ENCODE measurements at regions not wholly inside any gene's neighbourhood (a gene's known extent, or its start where the extent isn't known, plus 50 kb on each side); places are given as distances from the start of the nearest gene placed in this dataset.
A peak's percentile ranks its signal among the peaks of the same experiment; 100 is the strongest.
"Not testable (repeated sequence)": the region's sequence is repeated elsewhere in the genome, so short reads cannot be mapped to it uniquely, and the experiment has no call there.

DNA sequence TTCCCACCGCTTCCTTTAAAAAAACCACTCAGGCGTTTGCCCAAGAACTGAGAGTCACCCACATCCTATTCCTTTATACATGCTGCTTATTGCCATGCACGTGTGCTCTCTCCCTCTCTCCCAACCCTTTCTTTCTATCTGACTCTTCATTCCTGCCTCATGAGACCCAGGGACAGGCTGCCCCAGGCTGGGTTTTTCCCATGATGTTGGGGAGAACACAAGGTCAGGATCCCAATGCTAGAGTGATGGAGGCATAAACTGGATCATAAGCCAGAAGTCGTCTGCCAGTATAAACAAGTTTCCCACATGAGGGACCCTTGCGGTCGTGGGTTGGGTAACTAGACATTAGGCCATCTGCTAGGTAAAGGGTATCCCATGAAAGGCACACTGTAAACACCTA, 64.9 kb downstream of the CD2 start:
- no peak for DNase-seq

GRCh38 chr1:116820369-116820768, 66.1 kb downstream of the CD2 start:
- DNase-seq = peak; percentile 91

- DNase-seq = no peak
Measured at GRCh38 chr1:116821763-116822162, 67.5 kb downstream of the CD2 start.

DNA sequence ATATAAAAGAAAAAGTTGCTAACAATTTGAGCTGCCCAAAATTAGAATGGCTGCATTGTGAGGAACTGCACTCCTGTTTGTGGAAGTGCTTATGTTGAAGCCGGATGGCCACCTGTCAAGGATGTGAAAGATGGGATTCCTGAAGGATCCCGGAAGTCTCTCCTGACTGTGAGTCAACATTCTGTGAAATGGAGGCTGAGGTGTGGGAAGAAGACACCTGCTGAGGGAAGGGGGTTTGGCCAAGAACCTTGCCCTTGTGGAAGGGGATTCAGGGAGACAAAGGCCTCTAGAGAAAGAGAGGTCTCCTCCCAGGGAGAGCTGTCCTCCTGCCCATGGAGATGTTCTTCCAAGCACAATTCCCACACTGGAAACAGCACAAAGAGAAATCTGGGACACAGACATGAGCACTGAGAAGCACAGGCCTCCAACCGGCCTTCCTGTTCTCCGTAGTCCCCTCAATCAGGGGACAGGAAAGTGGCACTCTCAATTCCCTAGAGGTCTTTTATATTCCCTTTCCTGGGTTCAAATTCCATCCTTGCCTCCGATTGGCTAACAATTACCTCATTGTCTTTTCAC, 70.5 kb downstream of the CD2 start:
- no peak for DNase-seq

GRCh38 chr1:116825207-116825719, 71.0 kb downstream of the CD2 start:
- no peak for DNase-seq

- no peak for DNase-seq
Measured at GRCh38 chr1:116825720-116826438, 71.6 kb downstream of the CD2 start.

- peak; percentile 80 for DNase-seq
Measured at GRCh38 chr1:116826818-116827606, 72.8 kb downstream of the CD2 start.

GRCh38 chr1:116827607-116828105, 73.4 kb downstream of the CD2 start:
- DNase-seq = no peak

DNA sequence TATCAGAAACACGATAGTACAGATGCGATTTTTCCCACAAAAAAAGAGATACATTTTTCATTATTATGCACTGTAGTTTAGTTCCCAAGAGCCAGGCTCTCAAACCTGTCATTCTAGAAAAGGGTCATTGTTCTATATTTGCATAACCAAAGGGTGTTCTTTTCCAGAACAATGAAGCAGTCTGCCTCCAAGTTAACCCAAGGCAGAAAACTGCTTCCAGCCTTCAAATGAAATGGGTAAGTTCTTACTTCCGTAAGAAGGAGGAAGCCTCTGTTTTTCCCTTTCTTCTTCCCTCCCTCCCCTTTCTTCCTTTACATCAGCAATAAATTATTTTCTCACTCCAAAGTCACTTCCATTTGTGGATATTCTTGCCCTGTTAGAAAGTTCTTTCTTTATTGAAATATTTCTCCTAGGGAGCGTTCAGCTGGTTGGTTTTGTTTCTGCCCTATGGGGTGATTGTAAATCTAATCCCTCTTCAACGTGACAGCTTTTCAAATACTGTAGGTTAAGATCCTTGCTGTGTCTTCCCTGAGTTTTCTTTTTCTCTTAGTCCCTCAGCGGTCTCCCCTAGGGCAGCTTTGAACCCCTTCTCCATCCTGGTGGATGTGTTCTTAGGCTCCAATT, 77.3 kb upstream of the PTGFRN start:
- DNase-seq = no peak

- no peak for DNase-seq
Measured at GRCh38 chr1:116832932-116833578, 76.7 kb upstream of the PTGFRN start.

- no peak for DNase-seq
Measured at GRCh38 chr1:116833718-116834117, 76.0 kb upstream of the PTGFRN start.

DNA sequence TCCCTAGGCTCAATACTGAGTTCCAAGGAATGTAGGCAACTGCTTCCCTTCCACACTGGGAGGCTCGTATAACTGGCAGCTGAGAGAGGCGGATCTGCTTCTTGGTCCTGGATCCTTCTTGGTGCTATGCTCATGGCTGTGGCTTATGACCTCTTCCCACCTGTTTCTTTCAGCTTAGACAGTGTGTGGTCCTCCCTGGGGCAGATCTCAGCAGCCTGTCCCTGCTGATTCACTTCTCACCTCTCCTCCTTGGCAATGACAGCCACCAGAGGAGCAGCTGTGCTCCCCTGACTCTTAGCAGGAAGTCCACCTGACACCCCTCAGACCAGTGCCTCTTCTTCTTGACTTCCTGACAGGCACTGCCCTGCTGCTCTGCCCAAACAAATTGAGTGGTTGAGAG, 75.1 kb upstream of the PTGFRN start:
- DNase-seq = no peak

DNA sequence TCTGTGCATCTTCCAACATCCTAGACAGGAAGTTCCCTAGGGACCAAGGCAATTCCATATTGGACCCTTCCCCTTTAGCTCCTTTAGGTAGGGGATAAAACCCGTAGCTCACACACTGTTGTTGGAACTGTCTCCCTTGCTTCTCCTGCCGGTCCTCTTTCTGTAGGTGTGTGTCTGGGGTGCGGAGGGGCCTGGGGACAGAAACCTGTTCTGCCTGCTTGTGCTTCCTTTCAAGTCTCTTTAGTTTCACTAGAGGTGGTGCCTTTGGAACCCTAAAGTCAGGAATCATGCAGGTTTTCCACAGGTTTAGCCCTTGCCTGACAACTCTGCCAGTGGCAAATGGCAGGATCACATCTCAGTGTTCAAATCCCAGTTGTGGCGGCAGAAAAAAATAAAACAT, 74.6 kb upstream of the PTGFRN start:
- no peak for DNase-seq

DNA sequence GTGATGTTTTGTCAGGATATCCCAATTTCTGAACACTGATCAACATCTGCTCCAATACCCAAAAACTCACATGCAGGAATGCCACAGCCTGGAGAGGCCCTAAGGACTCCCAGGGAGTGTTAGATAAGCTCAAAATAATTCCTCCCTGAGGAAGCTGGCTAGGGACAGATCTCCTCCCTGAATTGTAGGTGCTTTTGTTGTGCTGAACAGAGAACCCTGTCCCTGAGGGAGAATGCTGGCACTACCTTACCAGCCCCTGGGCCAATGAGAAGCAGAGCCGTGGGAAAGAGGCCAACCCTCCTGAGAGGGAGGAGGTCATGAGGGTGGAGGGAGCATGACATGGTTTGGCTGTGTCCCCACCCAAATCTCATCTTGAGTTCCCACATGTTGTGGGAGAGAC, 73.6 kb upstream of the PTGFRN start:
- DNase-seq = no peak

DNA sequence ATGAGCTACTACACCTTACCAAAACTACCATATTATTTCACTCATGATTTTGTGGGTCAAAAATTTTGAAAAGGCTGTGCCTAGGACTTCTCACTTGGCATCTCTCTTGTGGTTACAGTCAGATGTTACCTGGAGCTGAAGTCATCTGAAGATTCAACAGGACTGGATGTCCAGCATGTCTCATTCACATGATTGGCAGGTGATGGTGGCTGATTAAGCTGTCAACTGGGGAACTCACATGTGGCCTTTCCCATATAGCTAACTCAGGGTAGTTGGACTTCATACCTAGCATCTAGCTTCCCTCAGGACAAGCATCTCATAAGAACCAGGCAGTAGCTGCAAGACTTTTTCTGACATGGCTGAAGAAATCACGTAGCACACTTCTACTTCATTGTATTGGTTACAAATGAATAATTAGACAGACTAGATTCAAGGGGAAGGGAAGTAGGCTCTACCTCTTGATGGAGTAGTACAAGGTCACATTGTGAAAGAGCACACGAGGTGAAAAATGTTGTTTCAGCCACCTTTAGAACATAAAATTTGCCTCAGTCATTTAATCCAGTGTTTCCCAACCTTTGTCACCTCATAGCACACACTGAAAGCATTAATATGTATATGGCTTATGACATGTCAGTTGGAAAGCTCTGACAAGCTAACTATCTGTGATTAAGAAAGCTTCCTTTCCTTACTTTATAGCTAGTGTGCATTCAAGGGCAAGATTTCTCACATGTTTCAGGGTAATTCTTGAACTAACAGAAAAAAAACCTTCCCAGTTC, 68.0 kb upstream of the PTGFRN start:
- DNase-seq = no peak

DNA sequence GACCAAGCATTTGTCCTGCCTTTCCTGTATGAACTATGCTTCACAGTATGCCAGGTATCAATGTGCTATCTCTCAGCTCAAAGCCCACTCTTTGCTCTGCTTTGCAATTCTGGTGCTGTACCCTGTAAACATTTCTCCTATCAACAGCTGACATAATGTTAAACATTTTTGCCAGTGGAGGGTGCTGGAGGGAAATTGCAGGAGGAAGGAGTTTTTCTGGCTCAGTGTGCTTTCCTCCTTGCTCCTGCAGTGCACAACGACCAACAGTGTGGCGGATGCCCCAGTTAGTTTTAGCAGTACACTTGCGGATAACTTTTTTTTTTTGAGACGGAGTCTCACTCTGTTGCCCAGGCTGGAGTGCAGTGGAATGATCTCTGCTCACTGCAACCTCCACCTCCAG, 67.1 kb upstream of the PTGFRN start:
- no peak for DNase-seq

DNA sequence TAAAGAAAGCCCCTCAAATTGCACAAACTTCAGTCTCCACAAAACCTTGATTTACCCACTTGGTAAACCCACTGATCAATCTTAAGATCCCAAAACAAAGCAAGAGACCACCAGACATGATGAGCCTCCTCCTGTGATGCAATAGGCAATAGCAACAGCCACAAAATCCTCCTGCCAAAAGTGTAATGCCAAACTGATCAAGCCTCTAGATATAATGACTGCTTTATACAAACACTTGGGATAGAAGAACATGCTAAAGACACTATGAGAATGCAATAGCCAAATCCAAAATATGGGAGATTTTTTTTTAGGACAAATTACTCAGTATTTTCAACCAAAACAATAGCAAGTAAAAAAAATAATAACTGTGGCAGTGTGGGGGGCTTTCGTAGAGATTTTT, 64.9 kb upstream of the PTGFRN start:
- no peak for DNase-seq

DNA sequence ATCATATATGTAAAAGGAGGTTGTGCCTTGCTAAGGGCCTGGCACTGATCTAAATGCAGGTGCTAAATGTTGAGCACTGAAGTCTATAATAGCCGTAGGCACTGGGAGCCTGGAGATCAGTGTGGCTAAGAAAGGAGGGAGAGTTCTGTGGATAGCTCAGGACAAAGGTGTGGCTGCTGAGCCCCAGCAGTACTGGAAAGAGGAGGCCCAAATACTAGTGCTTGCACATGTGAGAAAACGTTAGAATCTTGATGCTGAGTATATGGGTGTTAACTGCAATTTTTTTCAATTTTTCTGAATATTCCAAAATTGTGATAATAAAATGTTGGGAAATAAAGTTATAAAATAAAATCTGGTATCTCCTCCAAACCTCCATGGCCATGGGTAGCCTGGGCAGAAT, 62.5 kb upstream of the PTGFRN start:
- no peak for DNase-seq

- no peak for DNase-seq
Measured at GRCh38 chr1:116847688-116848531, 61.8 kb upstream of the PTGFRN start.

DNA sequence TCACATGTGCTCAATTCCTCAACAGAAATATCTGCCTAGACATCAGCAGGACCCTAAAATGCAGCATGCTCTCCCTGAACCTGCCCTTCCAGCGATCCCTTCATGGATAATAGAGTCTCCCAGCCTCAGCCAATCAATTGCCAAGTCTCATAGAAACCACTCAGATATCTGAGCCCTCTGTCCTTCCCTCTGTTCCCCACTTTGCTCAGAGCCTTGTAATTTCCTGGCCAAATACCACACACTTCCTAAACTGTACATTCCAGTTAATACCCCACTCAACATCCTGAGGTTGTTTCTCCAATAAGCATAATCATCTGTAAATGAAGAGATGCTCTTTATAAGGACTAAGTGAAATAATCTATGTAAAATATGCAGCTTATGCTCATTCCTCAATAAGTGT, 59.3 kb upstream of the PTGFRN start:
- no peak for DNase-seq

GRCh38 chr1:116851189-116851588, 58.5 kb upstream of the PTGFRN start:
- not testable (repeated sequence) for DNase-seq

Data from kidney glomerular epithelial cell (primary cell).